MM.1S (cell line): ENCODE measurements at regions not wholly inside any gene's neighbourhood (a gene's known extent, or its start where the extent isn't known, plus 50 kb on each side); places are given as distances from the start of the nearest gene placed in this dataset.

ENCODE experiments used
- DNase-seq: peaks from one replicate; pipeline ENCODE4 v3.0.0-alpha.2; 2015
- H2AFZ ChIP-seq: fragments of 300-600 bp; sonication (generic); 2 replicates; pipeline ENCODE4 v1.6.0; 2016; ENCODE audit warnings: antibody characterized with exemption, low read length
- H3F3A ChIP-seq: fragments of 300-600 bp; sonication (generic); 2 replicates; pipeline ENCODE4 v1.6.1; 2016; ENCODE audit warnings: mild to moderate bottlenecking, antibody characterized with exemption, low read length, moderate library complexity, mixed read lengths; ENCODE audit not compliant: insufficient read depth
- H3K27ac ChIP-seq: fragments of 300-600 bp; sonication (generic); 2 replicates; pipeline ENCODE4 v1.5.1; 2016; ENCODE audit warnings: mild to moderate bottlenecking, low read length
- H3K27me3 ChIP-seq: fragments of 300-600 bp; sonication (generic); replicated peaks from 2 replicates; pipeline ENCODE4 v1.6.0; 2016; ENCODE audit warnings: low read length; ENCODE audit not compliant: insufficient read depth
- H3K36me3 ChIP-seq: fragments of 300-600 bp; sonication (generic); replicated peaks from 2 replicates; pipeline ENCODE4 v1.6.1; 2016; ENCODE audit warnings: mild to moderate bottlenecking, low read length, mixed read lengths; ENCODE audit not compliant: insufficient read depth
- H3K4me1 ChIP-seq: fragments of 300-600 bp; sonication (generic); 2 replicates; pipeline ENCODE4 v1.6.1; 2016; ENCODE audit warnings: low read length, mixed read lengths
- H3K4me2 ChIP-seq: fragments of 300-600 bp; sonication (generic); 2 replicates; pipeline ENCODE4 v1.6.0; 2016; ENCODE audit warnings: low read depth, low read length
- H3K4me3 ChIP-seq: fragments of 300-600 bp; sonication (generic); 2 replicates; pipeline ENCODE4 v1.5.1; 2016; ENCODE audit warnings: low read length, mixed read lengths
- H3K79me2 ChIP-seq: fragments of 300-600 bp; sonication (generic); 2 replicates; pipeline ENCODE4 v1.6.1; 2016; ENCODE audit warnings: mixed run types, low read length, mixed read lengths
- H3K9ac ChIP-seq: fragments of 300-600 bp; sonication (generic); 2 replicates; pipeline ENCODE4 v1.6.1; 2016; ENCODE audit warnings: low read length, mixed read lengths
- H3K9me2 ChIP-seq: fragments of 300-600 bp; sonication (generic); replicated peaks from 2 replicates; pipeline ENCODE4 v1.6.1; 2016; ENCODE audit warnings: mild to moderate bottlenecking, low read length, mixed read lengths; ENCODE audit not compliant: insufficient read depth
- H3K9me3 ChIP-seq: fragments of 300-600 bp; sonication (generic); replicated peaks from 2 replicates; pipeline ENCODE4 v1.6.1; 2016; ENCODE audit warnings: mild to moderate bottlenecking, low read length, mixed read lengths; ENCODE audit not compliant: insufficient read depth
- H4K20me1 ChIP-seq: fragments of 300-600 bp; sonication (generic); 2 replicates; pipeline ENCODE4 v1.6.1; 2016; ENCODE audit warnings: mild to moderate bottlenecking, low read length, moderate library complexity, mixed read lengths; ENCODE audit not compliant: insufficient read depth
- EZH2 ChIP-seq: fragments of 300-600 bp; sonication (generic); optimal IDR thresholded peaks from 2 replicates; pipeline ENCODE3; 2017; ENCODE audit warnings: low read depth, mild to moderate bottlenecking, antibody characterized with exemption, low read length, mixed read lengths
- EZH2phosphoT487 ChIP-seq: fragments of 300-600 bp; sonication (generic); IDR thresholded peaks from 2 replicates; pipeline ENCODE4 v1.6.1; 2018; ENCODE audit warnings: antibody characterized with exemption, low read length
- TF ChIP-seq, protein P1 (sequence below): fragments of 300-600 bp; sonication (generic); IDR thresholded peaks from 2 replicates; pipeline ENCODE4 v1.5.1; 2016; ENCODE audit warnings: antibody characterized with exemption, low read length, mixed read lengths

DNA sequence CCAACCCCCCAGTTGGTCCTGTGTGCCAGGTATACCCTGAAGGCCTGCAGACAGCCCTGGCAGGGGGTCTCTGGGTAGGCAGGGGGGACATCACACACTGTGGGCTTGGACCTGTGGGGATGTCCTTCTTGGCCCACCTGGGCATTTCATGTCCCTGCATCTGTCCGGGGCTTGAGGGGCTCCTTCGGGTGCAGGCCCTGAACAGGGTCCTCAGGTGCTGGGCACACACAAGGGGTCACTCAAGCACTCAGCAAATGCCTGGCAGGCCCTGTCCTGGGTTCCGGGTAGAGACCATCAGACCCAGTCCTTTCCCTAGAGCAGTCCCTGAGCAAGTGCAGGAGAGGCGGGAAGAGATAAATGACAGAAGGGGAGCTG, 70.5 kb upstream of the WNT11 start:
- no peaks in the 10 kb centered on the region for H3K4me1 ChIP-seq
- no peaks in the 10 kb centered on the region for H3K79me2 ChIP-seq
- H3K27me3 ChIP-seq = peaks cover 15% of the 10 kb centered on the region; the same call in 1 of the 2 replicates
- no peaks in the 10 kb centered on the region for H4K20me1 ChIP-seq
- H3K4me2 ChIP-seq = no peak overlapping the region
- no peak overlapping the region for H3K9ac ChIP-seq
- H3F3A ChIP-seq = no peaks in the 10 kb centered on the region
- no peak overlapping the region for H3K27ac ChIP-seq
- H3K9me2 ChIP-seq = no peaks in the 10 kb centered on the region
- H2AFZ ChIP-seq = no peak overlapping the region
- no peak overlapping the region for H3K4me3 ChIP-seq
- no peaks in the 10 kb centered on the region for H3K36me3 ChIP-seq
- no peak for DNase-seq
- no peaks in the 10 kb centered on the region for H3K9me3 ChIP-seq
- no peak for TF ChIP-seq EZH2phosphoT487
- TF ChIP-seq EZH2 = no peak
- TF ChIP-seq, protein P1, sequence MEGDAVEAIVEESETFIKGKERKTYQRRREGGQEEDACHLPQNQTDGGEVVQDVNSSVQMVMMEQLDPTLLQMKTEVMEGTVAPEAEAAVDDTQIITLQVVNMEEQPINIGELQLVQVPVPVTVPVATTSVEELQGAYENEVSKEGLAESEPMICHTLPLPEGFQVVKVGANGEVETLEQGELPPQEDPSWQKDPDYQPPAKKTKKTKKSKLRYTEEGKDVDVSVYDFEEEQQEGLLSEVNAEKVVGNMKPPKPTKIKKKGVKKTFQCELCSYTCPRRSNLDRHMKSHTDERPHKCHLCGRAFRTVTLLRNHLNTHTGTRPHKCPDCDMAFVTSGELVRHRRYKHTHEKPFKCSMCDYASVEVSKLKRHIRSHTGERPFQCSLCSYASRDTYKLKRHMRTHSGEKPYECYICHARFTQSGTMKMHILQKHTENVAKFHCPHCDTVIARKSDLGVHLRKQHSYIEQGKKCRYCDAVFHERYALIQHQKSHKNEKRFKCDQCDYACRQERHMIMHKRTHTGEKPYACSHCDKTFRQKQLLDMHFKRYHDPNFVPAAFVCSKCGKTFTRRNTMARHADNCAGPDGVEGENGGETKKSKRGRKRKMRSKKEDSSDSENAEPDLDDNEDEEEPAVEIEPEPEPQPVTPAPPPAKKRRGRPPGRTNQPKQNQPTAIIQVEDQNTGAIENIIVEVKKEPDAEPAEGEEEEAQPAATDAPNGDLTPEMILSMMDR = no peak

DNA sequence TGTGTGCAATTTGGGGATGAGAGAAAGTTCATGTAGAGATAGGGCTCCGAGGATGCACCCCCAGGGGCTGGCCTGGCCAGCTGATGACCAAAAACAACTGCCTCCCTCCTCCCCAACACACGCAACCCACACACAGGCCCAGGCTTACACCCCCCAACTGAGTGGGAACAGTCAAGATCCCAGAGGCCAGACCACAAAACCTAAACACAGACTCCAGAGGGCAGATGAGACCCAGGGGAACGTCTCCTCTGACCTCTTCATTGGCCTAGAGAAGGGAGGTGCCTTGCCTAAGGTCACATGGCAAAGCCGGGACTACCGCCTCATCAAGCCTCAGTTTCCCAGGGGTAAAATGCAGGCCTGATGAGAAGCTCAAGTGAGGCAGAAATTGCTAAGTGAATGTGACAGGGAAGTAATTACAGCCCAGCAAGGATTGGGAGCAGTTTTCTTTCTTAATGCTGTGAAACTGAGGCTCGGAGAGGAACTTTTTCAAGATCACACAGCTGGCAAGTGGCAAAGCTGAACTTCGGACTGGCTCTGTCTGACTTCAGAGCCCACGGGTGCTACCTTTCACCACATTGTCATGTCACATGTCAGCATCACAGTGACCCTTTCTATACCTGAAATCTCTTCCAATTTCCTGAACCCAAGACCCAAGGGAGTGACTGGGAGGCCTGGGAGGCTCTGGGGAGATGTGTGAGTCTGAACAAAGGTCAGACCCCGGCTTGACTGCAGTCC, 69.9 kb upstream of the WNT11 start:
- H2AFZ ChIP-seq = no peak overlapping the region
- no peaks in the 10 kb centered on the region for H3K4me1 ChIP-seq
- no peak overlapping the region for H3K4me3 ChIP-seq
- 0 out of 2 replicates have a peak, but pooled peaks cover 14% of the 10 kb centered on the region for H3K27me3 ChIP-seq
- H3K4me2 ChIP-seq = no peak overlapping the region
- no peak for DNase-seq
- no peaks in the 10 kb centered on the region for H3K79me2 ChIP-seq
- no peaks in the 10 kb centered on the region for H3K9me2 ChIP-seq
- H3K9me3 ChIP-seq = no peaks in the 10 kb centered on the region
- H4K20me1 ChIP-seq = no peaks in the 10 kb centered on the region
- H3K36me3 ChIP-seq = no peaks in the 10 kb centered on the region
- H3F3A ChIP-seq = no peaks in the 10 kb centered on the region
- TF ChIP-seq, protein P1 = no peak
- TF ChIP-seq EZH2 (no peak), EZH2phosphoT487 (no peak)
- no peak overlapping the region for H3K9ac ChIP-seq
- H3K27ac ChIP-seq = no peak overlapping the region

DNA sequence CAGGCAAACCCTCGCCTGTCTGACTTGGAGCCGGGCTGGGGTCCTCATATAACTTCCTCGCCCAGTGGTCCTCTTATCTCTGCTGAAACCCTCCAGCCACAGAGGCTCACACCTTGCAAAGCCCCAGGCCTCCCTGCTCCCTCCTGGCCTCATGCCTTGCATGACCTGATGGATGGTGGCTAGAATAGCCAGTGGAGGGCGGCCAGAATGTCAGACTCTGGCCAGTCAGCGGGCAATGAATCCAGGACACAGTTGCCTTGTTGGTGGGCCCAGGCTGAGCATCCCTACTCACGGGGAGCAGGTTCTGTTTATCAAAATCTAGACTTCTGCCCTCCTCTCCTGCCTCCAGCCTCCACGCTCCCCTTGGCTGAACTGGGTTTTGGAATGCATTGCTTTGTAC, 69.1 kb upstream of the WNT11 start:
- no peaks in the 10 kb centered on the region for H3K79me2 ChIP-seq
- H3K9me3 ChIP-seq = no peaks in the 10 kb centered on the region
- H3K4me1 ChIP-seq = no peaks in the 10 kb centered on the region
- H3K4me3 ChIP-seq = no peak overlapping the region
- no peak overlapping the region for H3K4me2 ChIP-seq
- H3K27ac ChIP-seq = no peak overlapping the region
- H3K27me3 ChIP-seq = 0 out of 2 replicates have a peak, but pooled peaks cover 14% of the 10 kb centered on the region
- no peaks in the 10 kb centered on the region for H3K9me2 ChIP-seq
- no peaks in the 10 kb centered on the region for H4K20me1 ChIP-seq
- no peak overlapping the region for H2AFZ ChIP-seq
- no peaks in the 10 kb centered on the region for H3K36me3 ChIP-seq
- DNase-seq = no peak
- TF ChIP-seq EZH2phosphoT487 (no peak), EZH2 (no peak)
- TF ChIP-seq, protein P1 = no peak
- H3K9ac ChIP-seq = no peak overlapping the region
- no peaks in the 10 kb centered on the region for H3F3A ChIP-seq
